ENCODE measurements at regions not wholly inside any gene's neighbourhood (a gene's known extent, or its start where the extent isn't known, plus 50 kb on each side); places are given as distances from the start of the nearest gene placed in this dataset.
"Not testable (repeated sequence)": the region's sequence is repeated elsewhere in the genome, so short reads cannot be mapped to it uniquely, and the experiment has no call there.

DNA sequence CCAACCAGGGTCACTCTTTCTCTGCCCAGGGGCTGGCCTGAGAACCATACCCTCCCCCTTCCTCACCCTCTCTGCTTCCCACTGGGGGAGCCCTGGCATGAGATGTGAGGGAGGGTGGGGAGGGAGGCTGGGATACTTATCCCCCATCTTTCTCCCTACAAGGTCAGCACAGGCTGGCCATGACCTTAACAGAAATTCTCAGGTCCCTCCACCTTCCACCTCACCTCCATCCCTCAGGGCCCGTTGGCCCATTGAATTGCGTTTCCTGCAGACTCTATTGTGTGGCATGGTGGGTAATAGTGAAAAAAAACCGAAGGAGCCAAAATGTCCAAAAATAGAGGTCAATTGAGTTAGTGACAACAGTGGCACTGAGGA is 159.5 kb downstream of the OR4M2 start:
- TF ChIP-seq, protein P1, sequence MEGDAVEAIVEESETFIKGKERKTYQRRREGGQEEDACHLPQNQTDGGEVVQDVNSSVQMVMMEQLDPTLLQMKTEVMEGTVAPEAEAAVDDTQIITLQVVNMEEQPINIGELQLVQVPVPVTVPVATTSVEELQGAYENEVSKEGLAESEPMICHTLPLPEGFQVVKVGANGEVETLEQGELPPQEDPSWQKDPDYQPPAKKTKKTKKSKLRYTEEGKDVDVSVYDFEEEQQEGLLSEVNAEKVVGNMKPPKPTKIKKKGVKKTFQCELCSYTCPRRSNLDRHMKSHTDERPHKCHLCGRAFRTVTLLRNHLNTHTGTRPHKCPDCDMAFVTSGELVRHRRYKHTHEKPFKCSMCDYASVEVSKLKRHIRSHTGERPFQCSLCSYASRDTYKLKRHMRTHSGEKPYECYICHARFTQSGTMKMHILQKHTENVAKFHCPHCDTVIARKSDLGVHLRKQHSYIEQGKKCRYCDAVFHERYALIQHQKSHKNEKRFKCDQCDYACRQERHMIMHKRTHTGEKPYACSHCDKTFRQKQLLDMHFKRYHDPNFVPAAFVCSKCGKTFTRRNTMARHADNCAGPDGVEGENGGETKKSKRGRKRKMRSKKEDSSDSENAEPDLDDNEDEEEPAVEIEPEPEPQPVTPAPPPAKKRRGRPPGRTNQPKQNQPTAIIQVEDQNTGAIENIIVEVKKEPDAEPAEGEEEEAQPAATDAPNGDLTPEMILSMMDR (IDR thresholded peaks at IDR 0.05), result no peak
- Histone ChIP-seq H3K27ac (no peak overlapping the region), H3K9me3 (no peaks in the 10 kb centered on the region), H3K4me1 (no peaks in the 10 kb centered on the region), H3K4me3 (no peak overlapping the region), H3K36me3 (no peaks in the 10 kb centered on the region), H3K27me3 (ENCODE audit: low read depth) (no peaks in the 10 kb centered on the region)
- no peak for ATAC-seq
- intact Hi-C loops (cut with DNase I), result no loop called here
- DNase-seq, result no peak

DNA sequence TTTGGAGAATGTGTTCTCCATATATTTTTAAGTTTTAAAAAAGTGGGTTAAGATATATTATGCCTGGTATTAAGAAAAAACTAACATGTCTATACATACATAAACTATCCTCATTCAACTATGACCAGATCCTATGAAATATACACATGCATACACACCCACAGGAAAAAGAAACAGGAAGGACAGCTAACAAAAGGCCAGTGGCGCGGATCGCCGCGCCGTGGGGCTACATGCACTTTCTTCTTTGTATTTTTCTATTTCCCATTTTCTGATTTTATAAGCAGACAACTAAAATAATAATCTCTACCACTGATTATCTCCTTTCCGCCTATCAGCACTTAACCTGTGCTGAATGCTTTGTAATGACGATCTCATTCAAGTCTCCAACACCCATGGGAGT is 160.1 kb downstream of the OR4M2 start:
- TF ChIP-seq, protein P1 (IDR thresholded peaks at IDR 0.05), result no peak
- Histone ChIP-seq H3K9me3 (no peaks in the 10 kb centered on the region), H3K27ac (no peak overlapping the region), H3K36me3 (no peaks in the 10 kb centered on the region), H3K4me3 (no peak overlapping the region), H3K27me3 (ENCODE audit: low read depth) (no peaks in the 10 kb centered on the region), H3K4me1 (no peaks in the 10 kb centered on the region)
- ATAC-seq, result no peak
- intact Hi-C loops (cut with DNase I), result no loop called here
- no peak for DNase-seq

DNA sequence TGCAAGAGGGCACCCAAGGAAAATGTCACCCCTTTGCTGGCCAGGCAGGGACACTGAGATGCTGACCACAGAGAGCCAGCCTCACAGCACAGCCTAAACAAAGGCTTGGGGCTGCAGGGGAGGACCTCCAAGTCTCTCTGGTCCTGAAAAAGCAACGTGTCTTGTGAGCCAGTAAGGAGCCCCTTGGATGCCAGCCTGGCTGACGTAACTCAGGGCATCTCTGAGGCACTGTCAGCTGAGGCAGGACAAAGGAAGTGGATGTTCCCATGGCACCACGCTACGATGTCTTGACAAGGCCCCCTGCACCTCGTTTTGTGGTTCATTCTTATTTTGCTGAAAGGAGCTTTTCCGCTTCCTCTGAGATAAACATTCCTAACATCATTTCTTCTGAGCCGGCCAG is 160.7 kb downstream of the OR4M2 start:
- DNase-seq (no peak), ATAC-seq (peak in 1 of 2 donors; percentile 3)
- H3K4me1 ChIP-seq, result no peaks in the 10 kb centered on the region
- H3K27me3 ChIP-seq (ENCODE audit: low read depth), result no peaks in the 10 kb centered on the region
- TF ChIP-seq, protein P1 (IDR thresholded peaks at IDR 0.05), result no peak
- H3K27ac ChIP-seq, result no peak overlapping the region
- intact Hi-C loops (cut with DNase I), result no loop called here
- no peak overlapping the region for H3K4me3 ChIP-seq
- no peaks in the 10 kb centered on the region for H3K9me3 ChIP-seq
- no peaks in the 10 kb centered on the region for H3K36me3 ChIP-seq

DNA sequence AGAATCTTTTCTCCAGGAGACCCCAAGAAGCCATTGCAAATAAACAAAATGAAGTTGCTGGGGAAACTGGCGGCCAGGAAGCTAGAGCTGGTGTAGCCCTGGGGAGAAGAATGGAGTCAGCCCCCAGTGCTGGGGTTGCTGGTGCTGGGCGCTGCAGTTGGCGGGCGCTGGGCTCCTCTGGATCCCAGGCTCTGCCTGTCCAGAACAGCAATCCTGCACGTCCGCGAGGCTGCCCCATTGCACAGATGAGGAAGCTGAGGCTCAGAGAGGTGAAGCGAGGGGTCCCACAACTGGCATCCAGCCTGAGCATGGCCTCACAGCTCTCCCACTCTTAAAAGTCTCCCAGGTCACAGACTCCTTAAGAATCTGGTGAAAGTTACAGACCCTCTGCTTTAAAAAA is 161.1 kb downstream of the OR4M2 start:
- Histone ChIP-seq H3K36me3 (no peaks in the 10 kb centered on the region), H3K27me3 (ENCODE audit: low read depth) (no peaks in the 10 kb centered on the region), H3K27ac (no peak overlapping the region), H3K4me3 (no peak overlapping the region), H3K4me1 (no peaks in the 10 kb centered on the region), H3K9me3 (no peaks in the 10 kb centered on the region)
- TF ChIP-seq, protein P1 (IDR thresholded peaks at IDR 0.05), result no peak
- ATAC-seq (peak in 1 of 2 donors; percentile 19), DNase-seq (no peak)
- intact Hi-C loops (cut with DNase I), result no loop called here

DNA sequence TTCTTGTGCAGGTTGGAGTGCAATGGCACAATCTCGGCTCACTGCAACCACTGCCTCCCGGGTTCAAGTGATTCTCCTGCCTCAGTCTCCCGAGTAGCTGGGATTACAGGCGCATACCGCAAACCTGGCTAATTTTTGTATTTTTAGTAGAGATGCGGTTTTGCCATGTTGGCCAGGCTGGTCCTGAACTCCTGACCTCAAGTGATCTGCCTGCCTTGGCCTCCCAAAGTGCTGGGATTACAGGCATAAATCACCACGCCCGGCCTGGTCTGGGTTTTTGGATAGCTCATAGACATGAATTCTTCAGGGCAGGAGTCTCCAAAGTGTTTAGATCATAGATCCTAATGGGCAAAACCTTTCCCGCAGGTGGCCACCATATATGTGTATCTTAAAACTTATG is 162.0 kb downstream of the OR4M2 start:
- ATAC-seq; H3K27me3 ChIP-seq (ENCODE audit: low read depth); H3K36me3 ChIP-seq; DNase-seq; H3K27ac ChIP-seq; intact Hi-C loops (cut with DNase I); H3K9me3 ChIP-seq; H3K4me3 ChIP-seq; H3K4me1 ChIP-seq: not testable (repeated sequence)

DNA sequence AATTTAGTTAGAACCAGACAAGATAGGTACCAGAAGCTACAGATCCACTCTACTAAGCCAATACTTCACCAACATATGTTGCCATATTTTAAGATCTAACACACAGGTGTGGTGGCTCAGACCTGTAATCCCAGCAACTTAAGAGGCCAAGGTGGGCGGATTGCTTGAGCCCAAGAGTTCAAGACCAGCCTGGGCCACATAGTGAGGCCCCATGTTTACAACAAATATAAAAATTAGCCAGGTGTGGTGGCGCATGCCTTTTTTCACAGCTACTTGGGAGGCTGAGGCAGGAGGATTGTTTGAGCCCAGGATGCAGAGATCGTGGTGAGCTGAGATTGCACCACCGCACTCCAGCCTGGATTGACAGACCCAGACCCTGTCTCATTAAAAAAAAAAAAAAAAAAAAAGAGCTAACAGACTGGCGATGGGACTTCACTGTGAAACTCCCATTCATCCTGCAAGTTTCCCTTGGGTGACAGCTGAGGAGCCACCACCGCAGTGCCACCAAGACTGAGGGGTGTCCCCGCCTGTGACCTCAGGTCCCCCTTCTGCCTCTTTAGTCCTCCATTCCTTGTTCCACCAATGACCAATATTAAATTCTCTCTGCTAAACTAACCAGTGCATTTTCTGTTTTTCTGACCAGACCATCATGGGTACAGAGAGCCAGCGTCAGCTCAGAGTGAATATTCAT is 163.3 kb downstream of the OR4M2 start:
- Histone ChIP-seq H3K36me3 (no peaks in the 10 kb centered on the region), H3K4me1 (no peaks in the 10 kb centered on the region), H3K27ac (no peak overlapping the region), H3K4me3 (no peak overlapping the region), H3K27me3 (ENCODE audit: low read depth) (no peaks in the 10 kb centered on the region), H3K9me3 (no peaks in the 10 kb centered on the region)
- intact Hi-C loops (cut with DNase I), result no loop called here
- DNase-seq (no peak), ATAC-seq (no peak)
- TF ChIP-seq, protein P1 (IDR thresholded peaks at IDR 0.05), result no peak

DNA sequence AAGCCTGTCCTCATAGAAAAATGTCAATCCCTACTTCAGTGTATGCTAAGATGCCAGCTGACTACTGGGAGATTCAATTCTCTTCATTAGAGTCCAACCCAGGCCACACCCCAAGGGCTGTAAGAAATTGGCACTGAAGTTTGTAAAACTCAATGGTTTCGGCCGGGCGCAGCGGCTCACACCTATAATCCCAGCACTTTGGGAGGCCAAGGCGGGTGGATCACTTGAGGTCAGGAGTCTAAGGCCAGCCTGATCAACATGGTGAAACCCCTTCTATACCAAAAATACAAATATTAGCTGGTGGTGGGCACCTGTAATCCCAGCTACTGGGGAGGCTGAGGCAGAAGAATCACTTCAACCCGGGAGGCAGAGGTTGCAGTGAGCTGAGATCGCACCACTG is 169.2 kb downstream of the OR4M2 start:
- ATAC-seq; intact Hi-C loops (cut with DNase I); H3K9me3 ChIP-seq; DNase-seq; H3K27ac ChIP-seq; H3K27me3 ChIP-seq (ENCODE audit: low read depth); H3K36me3 ChIP-seq; H3K4me3 ChIP-seq; H3K4me1 ChIP-seq: not testable (repeated sequence)

DNA sequence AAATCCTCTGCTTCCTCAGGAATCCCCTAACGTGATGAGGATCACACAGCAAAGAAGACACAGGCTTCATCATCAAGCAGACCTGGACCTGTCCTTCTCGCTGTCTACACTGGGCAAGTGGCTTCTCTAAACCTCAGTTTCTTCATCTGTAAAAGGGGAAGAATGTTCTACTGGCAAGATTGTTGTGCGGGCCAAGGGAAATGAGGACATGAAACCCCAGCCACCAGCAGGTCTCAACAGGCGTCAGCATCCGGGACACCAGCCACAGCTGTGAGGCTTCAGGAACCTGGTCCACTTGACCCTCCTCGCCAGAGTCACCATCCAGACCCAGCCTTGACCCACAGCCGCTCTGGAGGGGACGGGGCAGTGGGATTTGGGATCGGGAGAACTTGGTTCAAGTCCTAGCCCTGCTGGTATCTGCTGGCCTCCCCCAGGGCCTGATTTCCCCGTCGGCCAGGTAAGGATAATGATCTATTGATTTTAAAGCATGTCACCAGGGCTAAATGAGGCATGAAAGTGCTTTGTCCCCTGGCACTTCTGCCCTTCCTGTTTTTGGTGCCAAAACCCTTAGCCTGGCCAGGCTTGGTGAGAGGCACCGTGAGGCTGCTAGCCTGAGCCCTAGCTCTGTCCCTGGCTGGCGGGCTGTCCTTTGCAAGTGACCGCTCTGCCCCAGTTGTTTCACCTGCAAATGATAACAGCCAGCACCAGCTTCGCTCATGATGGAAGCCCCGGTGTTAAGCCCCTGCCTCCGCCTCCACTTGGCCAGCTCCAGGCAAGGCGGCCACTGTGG is 170.4 kb downstream of the OR4M2 start:
- H3K4me1 ChIP-seq; H3K36me3 ChIP-seq; H3K27me3 ChIP-seq (ENCODE audit: low read depth); H3K9me3 ChIP-seq; H3K27ac ChIP-seq; intact Hi-C loops (cut with DNase I); H3K4me3 ChIP-seq; DNase-seq: not testable (repeated sequence)
- peak in 1 of 2 donors; percentile 6 for ATAC-seq
